ENCODE measurements at regions not wholly inside any gene's neighbourhood (a gene's known extent, or its start where the extent isn't known, plus 50 kb on each side); places are given as distances from the start of the nearest gene placed in this dataset.
"Not testable (repeated sequence)": the region's sequence is repeated elsewhere in the genome, so short reads cannot be mapped to it uniquely, and the experiment has no call there.

DNA sequence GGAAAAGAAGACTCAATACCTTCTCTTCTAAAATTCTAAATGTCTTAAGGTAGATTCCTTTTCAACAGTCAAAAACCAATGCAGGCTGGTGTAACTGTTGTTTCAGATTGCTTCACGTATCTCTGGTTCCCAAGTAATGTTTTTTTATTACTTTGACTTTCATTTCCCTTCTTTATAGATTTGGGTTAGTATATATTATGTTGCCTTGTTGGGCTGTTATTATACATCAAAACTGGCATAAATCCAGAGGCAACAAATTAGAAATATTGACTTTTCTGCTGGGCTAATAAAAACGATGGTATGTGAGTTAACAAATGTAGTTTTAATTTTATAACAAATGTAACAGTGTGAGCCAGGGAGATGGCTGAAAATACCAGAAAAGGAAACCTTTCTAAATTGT, 444.7 kb upstream of the TENM3 start:
- TF ChIP-seq, protein P1, sequence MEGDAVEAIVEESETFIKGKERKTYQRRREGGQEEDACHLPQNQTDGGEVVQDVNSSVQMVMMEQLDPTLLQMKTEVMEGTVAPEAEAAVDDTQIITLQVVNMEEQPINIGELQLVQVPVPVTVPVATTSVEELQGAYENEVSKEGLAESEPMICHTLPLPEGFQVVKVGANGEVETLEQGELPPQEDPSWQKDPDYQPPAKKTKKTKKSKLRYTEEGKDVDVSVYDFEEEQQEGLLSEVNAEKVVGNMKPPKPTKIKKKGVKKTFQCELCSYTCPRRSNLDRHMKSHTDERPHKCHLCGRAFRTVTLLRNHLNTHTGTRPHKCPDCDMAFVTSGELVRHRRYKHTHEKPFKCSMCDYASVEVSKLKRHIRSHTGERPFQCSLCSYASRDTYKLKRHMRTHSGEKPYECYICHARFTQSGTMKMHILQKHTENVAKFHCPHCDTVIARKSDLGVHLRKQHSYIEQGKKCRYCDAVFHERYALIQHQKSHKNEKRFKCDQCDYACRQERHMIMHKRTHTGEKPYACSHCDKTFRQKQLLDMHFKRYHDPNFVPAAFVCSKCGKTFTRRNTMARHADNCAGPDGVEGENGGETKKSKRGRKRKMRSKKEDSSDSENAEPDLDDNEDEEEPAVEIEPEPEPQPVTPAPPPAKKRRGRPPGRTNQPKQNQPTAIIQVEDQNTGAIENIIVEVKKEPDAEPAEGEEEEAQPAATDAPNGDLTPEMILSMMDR (conservative IDR thresholded peaks at IDR 0.05; ENCODE audit: low read depth, low read length) = no peak
- DNase-seq (ENCODE audit: low read depth) = no peak
- no peak overlapping the region for H3K4me3 ChIP-seq (ENCODE audit: low read length)

DNA sequence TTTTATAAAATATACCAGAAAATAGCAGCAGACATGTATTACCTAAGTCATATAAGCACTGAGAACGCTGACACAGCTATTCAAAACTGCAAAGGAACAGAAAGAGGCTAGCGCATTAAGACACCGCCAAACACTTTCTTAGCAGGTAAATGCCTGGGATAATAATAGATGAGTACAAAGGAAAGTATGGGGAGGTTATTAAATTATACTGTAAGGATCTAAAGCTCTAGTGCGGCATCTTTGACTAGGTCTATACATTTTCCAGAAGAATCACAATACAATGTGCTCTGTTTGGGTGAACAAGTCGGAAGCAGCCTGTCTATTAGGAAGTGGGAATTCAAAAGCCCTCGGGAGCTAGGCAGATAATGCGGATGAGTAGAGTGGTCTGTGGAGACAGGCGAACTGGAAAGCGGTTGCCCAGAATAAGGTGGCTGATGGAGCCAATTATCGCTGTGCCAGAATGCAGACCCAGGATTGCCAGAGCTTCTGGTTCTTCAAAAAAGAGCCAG, 443.6 kb upstream of the TENM3 start:
- DNase-seq (ENCODE audit: low read depth) = no peak
- TF ChIP-seq, protein P1 (conservative IDR thresholded peaks at IDR 0.05; ENCODE audit: low read depth, low read length) = no peak
- H3K4me3 ChIP-seq (ENCODE audit: low read length) = no peak overlapping the region

DNA sequence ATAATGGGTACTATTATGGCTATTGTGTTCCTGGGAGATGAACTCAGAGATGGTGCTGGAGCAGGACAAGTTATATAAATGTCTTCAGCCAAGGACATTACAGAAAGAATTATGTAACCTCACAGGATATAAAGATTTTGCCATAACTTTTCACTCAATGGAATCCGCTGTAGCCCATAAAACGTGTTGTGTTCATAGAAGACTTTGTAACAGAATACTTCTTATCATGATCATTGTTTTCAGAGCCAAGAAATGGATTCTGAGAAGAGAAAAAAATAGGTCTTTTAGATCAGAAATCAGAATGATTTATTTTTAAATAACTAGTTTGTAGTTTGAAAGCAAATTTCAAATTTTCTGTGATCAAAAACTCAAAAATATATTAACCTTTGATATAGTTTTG, 441.0 kb upstream of the TENM3 start:
- DNase-seq (ENCODE audit: low read depth) = no peak
- no peak overlapping the region for H3K4me3 ChIP-seq (ENCODE audit: low read length)
- TF ChIP-seq, protein P1 (conservative IDR thresholded peaks at IDR 0.05; ENCODE audit: low read depth, low read length) = no peak

DNA sequence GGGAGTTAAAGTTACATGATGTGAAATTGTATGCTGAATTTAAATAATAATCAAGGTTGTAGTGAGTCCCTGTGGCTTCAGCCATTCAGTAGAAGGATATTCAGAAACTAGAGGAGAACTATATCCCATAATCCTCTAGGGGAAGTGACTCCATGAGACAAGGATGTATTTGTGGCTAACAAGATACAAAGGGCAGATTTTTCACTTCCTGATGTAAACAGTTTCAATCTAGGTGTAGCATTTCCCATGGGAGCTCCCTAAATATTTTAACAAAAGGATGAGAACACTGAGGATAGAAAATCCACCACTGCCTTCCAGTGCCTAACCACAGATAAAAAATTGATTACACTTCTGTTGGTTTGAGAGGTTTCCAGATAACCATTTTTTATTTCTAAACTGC, 435.4 kb upstream of the TENM3 start:
- H3K4me3 ChIP-seq (ENCODE audit: low read length) = no peak overlapping the region
- TF ChIP-seq, protein P1 (conservative IDR thresholded peaks at IDR 0.05; ENCODE audit: low read depth, low read length) = no peak
- DNase-seq (ENCODE audit: low read depth) = no peak

DNA sequence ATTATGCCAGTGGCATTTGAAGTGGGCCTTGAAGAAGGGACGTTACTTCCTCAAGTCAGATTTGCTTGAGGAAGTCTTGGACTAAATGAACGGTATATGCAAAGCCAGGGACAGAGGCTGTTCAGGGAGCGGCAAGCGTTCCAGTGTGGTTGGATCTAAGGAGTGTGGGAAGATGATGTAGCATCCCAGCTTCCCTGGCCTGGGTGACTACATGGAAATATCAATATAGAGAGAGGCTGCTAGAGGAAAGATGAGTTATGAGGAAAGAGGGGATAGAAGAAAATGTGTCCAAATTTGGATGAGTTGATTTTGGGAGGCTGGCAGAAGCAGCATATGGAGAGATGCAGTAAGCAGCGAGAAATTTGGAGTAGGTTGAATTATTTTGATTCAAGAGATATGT, 432.5 kb upstream of the TENM3 start:
- TF ChIP-seq, protein P1 (conservative IDR thresholded peaks at IDR 0.05; ENCODE audit: low read depth, low read length) = no peak
- no peak for DNase-seq (ENCODE audit: low read depth)
- no peak overlapping the region for H3K4me3 ChIP-seq (ENCODE audit: low read length)

DNA sequence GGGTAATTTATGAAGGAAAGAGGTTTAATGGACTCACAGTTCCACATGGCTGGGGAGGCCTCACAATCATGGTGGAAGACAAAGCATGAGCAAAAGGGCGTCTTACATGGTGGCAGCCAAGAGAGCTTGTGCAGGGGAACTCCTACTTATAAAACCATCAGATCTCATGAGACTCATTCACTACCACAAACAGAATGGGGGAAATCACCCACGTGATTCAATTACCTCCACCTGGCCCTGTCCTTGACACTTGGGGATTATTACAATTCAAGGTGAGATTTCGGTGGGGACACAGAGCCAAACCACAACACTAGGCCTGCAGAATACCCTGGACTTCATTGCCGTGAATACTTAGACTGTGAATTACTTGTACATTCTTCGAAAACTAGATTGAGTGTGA, 431.7 kb upstream of the TENM3 start:
- not testable (repeated sequence) for H3K4me3 ChIP-seq (ENCODE audit: low read length)

DNA sequence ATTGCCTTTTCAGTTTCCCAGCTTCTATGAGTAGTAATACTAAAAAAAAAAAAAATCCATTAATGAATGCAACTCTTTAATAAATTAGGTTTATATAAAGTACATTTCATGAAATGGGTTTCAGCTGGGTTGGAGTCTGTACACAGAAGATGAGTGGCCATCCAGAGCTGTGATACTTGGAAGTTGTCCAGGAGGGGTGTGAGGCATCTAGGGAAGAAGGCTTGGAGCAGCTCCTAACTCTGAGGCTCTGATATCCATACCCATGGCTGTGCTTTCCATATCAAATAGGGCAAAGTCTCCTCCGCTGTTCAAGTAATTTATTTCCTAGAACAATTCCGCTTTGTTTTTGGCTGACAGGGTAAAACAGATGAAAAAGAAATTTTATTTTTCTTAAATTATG, 423.3 kb upstream of the TENM3 start:
- no peak for DNase-seq (ENCODE audit: low read depth)
- TF ChIP-seq, protein P1 (conservative IDR thresholded peaks at IDR 0.05; ENCODE audit: low read depth, low read length) = no peak
- no peak overlapping the region for H3K4me3 ChIP-seq (ENCODE audit: low read length)

More for the DNA sequence above, 431.7 kb upstream of the TENM3 start:
- not testable (repeated sequence) for DNase-seq (ENCODE audit: low read depth)

DNA sequence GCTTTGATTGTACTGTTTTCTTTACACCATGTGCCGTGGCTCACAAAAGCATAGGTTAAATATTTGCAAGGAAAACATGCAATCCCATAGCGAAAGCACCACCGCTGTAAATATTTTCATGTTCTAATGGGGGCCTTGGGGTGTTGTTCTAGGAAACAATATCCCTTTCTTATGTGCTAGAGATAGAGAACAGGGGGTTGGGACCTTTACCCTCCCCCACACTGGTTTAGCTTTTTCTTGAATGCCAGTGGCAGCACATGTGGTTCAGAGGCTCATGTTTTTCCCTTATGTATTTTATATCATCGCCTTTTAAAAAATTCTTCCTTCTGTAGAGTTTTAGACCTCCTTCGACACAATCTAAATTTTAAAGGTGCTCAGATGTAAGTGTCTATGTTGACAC, 422.6 kb upstream of the TENM3 start:
- no peak for DNase-seq (ENCODE audit: low read depth)
- TF ChIP-seq, protein P1 (conservative IDR thresholded peaks at IDR 0.05; ENCODE audit: low read depth, low read length) = no peak
- no peak overlapping the region for H3K4me3 ChIP-seq (ENCODE audit: low read length)

Data from retinal pigment epithelial cell (primary cell).